Caco-2 (cell line): ENCODE measurements at regions not wholly inside any gene's neighbourhood (a gene's known extent, or its start where the extent isn't known, plus 50 kb on each side); places are given as distances from the start of the nearest gene placed in this dataset.

Source experiments
- BruUV-seq: library from RNA; stranded (reverse); fragments of 400-500 nt; replicated peaks from 2 replicates; lab custom pipeline; 2021; lab: Mats Ljungman, UMichigan
- CTCF ChIA-PET: fragments of 300-600 bp; sonication (Branson Sonifier 250); formaldehyde crosslinking; loops from one replicate; lab custom pipeline; 2022; ENCODE audit warnings: antibody characterized with exemption; lab: Charles Lee
- POLR2A ChIA-PET: fragments of 300-600 bp; sonication (Branson Sonifier 250); formaldehyde crosslinking; loops from one replicate; lab custom pipeline; 2022; ENCODE audit warnings: antibody characterized with exemption; lab: Charles Lee
- DNase-seq, 2 experiments: peaks; one replicate each; pipeline versions ENCODE4 v3.0.0 to v3.0.0-alpha.2; 2020 to 2022
- H3K27me3 ChIP-seq: replicated peaks from 2 replicates; pipeline ENCODE4 v1.6.0; 2011; ENCODE audit warnings: low read length; ENCODE audit not compliant: control insufficient read depth, insufficient read depth
- H3K36me3 ChIP-seq: 2 replicates; pipeline ENCODE4 v1.5.1; 2011; ENCODE audit warnings: low read length; ENCODE audit not compliant: control insufficient read depth, insufficient read depth
- H3K4me1 ChIP-seq: fragments of 250-450 bp; sonication (Bioruptor Pico); 2 replicates; pipeline ENCODE4 v1.5.1; 2020; ENCODE audit warnings: mild to moderate bottlenecking
- H3K4me3 ChIP-seq: 2 replicates; pipeline ENCODE4 v1.5.1; 2011; ENCODE audit warnings: low read depth, mild to moderate bottlenecking, control low read depth, low read length
- H3K9me3 ChIP-seq: fragments of 250-450 bp; sonication (Bioruptor Pico); 2 replicates; pipeline ENCODE4 v1.5.1; 2020; ENCODE audit warnings: mild to moderate bottlenecking, moderate library complexity
- H3K27ac Mint-ChIP-seq: one replicate; pipeline ENCODE4 v1.8.0; 2022; ENCODE audit warnings: mixed read lengths; ENCODE audit not compliant: unreplicated experiment
- H3K27me3 Mint-ChIP-seq: one replicate; pipeline ENCODE4 v1.8.0; 2022; ENCODE audit warnings: mixed read lengths; ENCODE audit not compliant: insufficient read depth, unreplicated experiment
- H3K36me3 Mint-ChIP-seq: one replicate; pipeline ENCODE4 v1.8.0; 2022; ENCODE audit warnings: mild to moderate bottlenecking, mixed read lengths; ENCODE audit not compliant: insufficient read depth, unreplicated experiment
- H3K4me1 Mint-ChIP-seq: one replicate; pipeline ENCODE4 v1.8.0; 2022; ENCODE audit warnings: low read depth, mixed read lengths; ENCODE audit not compliant: unreplicated experiment
- H3K4me3 Mint-ChIP-seq: one replicate; pipeline ENCODE4 v1.8.0; 2022; ENCODE audit warnings: mild to moderate bottlenecking, moderate library complexity, mixed read lengths; ENCODE audit not compliant: unreplicated experiment
- H3K9me3 Mint-ChIP-seq: one replicate; pipeline ENCODE4 v1.8.0; 2022; ENCODE audit warnings: mixed read lengths; ENCODE audit not compliant: unreplicated experiment
- CTCF ChIP-seq, 2 experiments: fragments of 200-600 bp in 1 of 2; IDR thresholded peaks; 1 replicate in 1 of 2; 2 replicates in 1 of 2; pipeline versions ENCODE4 v1.5.1 to v1.8.0; 2011 to 2022; ENCODE audit warnings: antibody characterized with exemption in 1 of 2, control low read depth in 1 of 2, inconsistent platforms in 1 of 2, low read depth in 1 of 2, low read length in 1 of 2, mild to moderate bottlenecking in 1 of 2, moderate library complexity in 1 of 2; ENCODE audit not compliant: insufficient read depth in 1 of 2, severe bottlenecking in 1 of 2, unreplicated experiment in 1 of 2
- intact Hi-C: fragments of 100-400 bp; cut with micrococcal nuclease; formaldehyde crosslinking; loops from one replicate; pipeline ENCODE4 v1.10.0; 2022; ENCODE audit not compliant: unreplicated experiment

GRCh38 chr3:153066983-153067382 lies 95.0 kb upstream of the RAP2B start:
- DNase-seq, result no peak
- Mint-ChIP-seq H3K4me3 (no peak overlapping the region), H3K27ac (no peak overlapping the region), H3K36me3 (no peaks in the 10 kb centered on the region), H3K4me1 (no peaks in the 10 kb centered on the region), H3K27me3 (no peaks in the 10 kb centered on the region), H3K9me3 (no peaks in the 10 kb centered on the region)
- Histone ChIP-seq H3K4me3 (no peak overlapping the region), H3K36me3 (no peaks in the 10 kb centered on the region), H3K4me1 (no peaks in the 10 kb centered on the region), H3K9me3 (no peaks in the 10 kb centered on the region), H3K27me3 (no peaks in the 10 kb centered on the region)
- ChIA-PET CTCF (no interaction called here), POLR2A (no interaction called here)
- intact Hi-C loops, result no loop called here
- no TSS peak for BruUV-seq
- no peak for TF ChIP-seq CTCF (IDR thresholded peaks at IDR 0.05; ENCODE audit: insufficient read depth in 1 of 2, low read depth in 1 of 2, low read length in 1 of 2, severe bottlenecking in 1 of 2, unreplicated experiment in 1 of 2)

GRCh38 chr3:153069598-153070510 lies 92.2 kb upstream of the RAP2B start:
- H3K4me3 ChIP-seq, result no peak overlapping the region
- CTCF ChIA-PET, result no interaction called here
- DNase-seq, result no peak
- no peaks in the 10 kb centered on the region for H3K27me3 ChIP-seq
- no peak for TF ChIP-seq CTCF (IDR thresholded peaks at IDR 0.05; ENCODE audit: insufficient read depth in 1 of 2, low read depth in 1 of 2, low read length in 1 of 2, severe bottlenecking in 1 of 2, unreplicated experiment in 1 of 2)
- H3K36me3 ChIP-seq, result no peaks in the 10 kb centered on the region
- H3K4me1 ChIP-seq, result no peaks in the 10 kb centered on the region
- POLR2A ChIA-PET, result no interaction called here
- no peaks in the 10 kb centered on the region for H3K9me3 ChIP-seq
- no peaks in the 10 kb centered on the region for H3K4me1 Mint-ChIP-seq
- no peaks in the 10 kb centered on the region for H3K36me3 Mint-ChIP-seq
- BruUV-seq, result no TSS peak
- no peaks in the 10 kb centered on the region for H3K27me3 Mint-ChIP-seq
- intact Hi-C loops, result no loop called here
- no peaks in the 10 kb centered on the region for H3K9me3 Mint-ChIP-seq
- no peak overlapping the region for H3K27ac Mint-ChIP-seq
- H3K4me3 Mint-ChIP-seq, result no peak overlapping the region

DNA sequence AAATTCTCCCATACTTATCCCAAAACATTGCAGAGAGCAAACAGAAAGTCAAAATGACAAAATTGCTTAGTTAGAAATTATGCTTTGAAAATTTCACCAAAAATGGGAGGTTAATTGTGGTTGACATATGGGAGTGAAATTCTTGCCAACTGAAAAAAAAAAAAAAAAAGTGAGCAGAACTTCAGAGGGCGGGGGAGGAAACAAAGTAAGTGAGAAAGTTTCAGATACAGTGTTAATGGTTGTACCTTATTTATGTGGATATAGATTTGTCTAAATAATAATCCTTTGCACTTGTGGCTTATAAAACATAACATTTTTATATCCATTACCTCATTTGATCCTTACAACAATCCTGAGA lies 91.5 kb upstream of the RAP2B start:
- Mint-ChIP-seq H3K36me3 (no peaks in the 10 kb centered on the region), H3K4me1 (no peaks in the 10 kb centered on the region), H3K9me3 (no peaks in the 10 kb centered on the region), H3K27ac (no peak overlapping the region), H3K27me3 (no peaks in the 10 kb centered on the region), H3K4me3 (no peak overlapping the region)
- intact Hi-C loops, result no loop called here
- DNase-seq, result no peak
- H3K4me3 ChIP-seq, result no peak overlapping the region
- H3K4me1 ChIP-seq, result no peaks in the 10 kb centered on the region
- TF ChIP-seq CTCF (IDR thresholded peaks at IDR 0.05; ENCODE audit: insufficient read depth in 1 of 2, low read depth in 1 of 2, low read length in 1 of 2, severe bottlenecking in 1 of 2, unreplicated experiment in 1 of 2), result no peak
- no peaks in the 10 kb centered on the region for H3K27me3 ChIP-seq
- H3K9me3 ChIP-seq, result no peaks in the 10 kb centered on the region
- no peaks in the 10 kb centered on the region for H3K36me3 ChIP-seq
- POLR2A ChIA-PET, result no interaction called here
- CTCF ChIA-PET, result no interaction called here
- BruUV-seq, result no TSS peak
